HEK293T (cell line): ENCODE measurements at regions not wholly inside any gene's neighbourhood (a gene's known extent, or its start where the extent isn't known, plus 50 kb on each side); places are given as distances from the start of the nearest gene placed in this dataset.

Source experiments
- ARNT ChIP-seq: fragments of 450-650 bp; IDR thresholded peaks from 2 replicates; pipeline ENCODE4 v1.6.1; 2017; ENCODE audit warnings: mild to moderate bottlenecking
- BHLHE40 ChIP-seq: fragments of 450-650 bp; IDR thresholded peaks from 2 replicates; pipeline ENCODE4 v1.6.1; 2016; ENCODE audit warnings: mild to moderate bottlenecking, moderate library complexity, borderline replicate concordance
- FOXA1 ChIP-seq: fragments of 450-650 bp; IDR thresholded peaks from 2 replicates; pipeline ENCODE4 v1.6.1; 2016; ENCODE audit warnings: mild to moderate bottlenecking
- L3MBTL2 ChIP-seq: fragments of 450-650 bp; conservative IDR thresholded peaks from 2 replicates; pipeline ENCODE4 v1.6.1; 2016; ENCODE audit warnings: mild to moderate bottlenecking
- LEF1 ChIP-seq: fragments of 450-650 bp; IDR thresholded peaks from 2 replicates; pipeline ENCODE4 v1.6.1; 2017; ENCODE audit warnings: mild to moderate bottlenecking, borderline replicate concordance
- SUZ12 ChIP-seq: fragments of 450-650 bp; IDR thresholded peaks from 2 replicates; pipeline ENCODE4 v1.6.1; 2016; ENCODE audit warnings: mild to moderate bottlenecking

GRCh38 chr20:52402950-52403349, 211.4 kb upstream of the ZFP64 start:
- TF ChIP-seq L3MBTL2: no peak
- TF ChIP-seq FOXA1: no peak
- no peak for TF ChIP-seq LEF1
- no peak for TF ChIP-seq SUZ12
- no peak for TF ChIP-seq BHLHE40
- no peak for TF ChIP-seq ARNT
